22Rv1 (cell line): ENCODE measurements at regions not wholly inside any gene's neighbourhood (a gene's known extent, or its start where the extent isn't known, plus 50 kb on each side); places are given as distances from the start of the nearest gene placed in this dataset.

ENCODE experiments used
- H3K27ac ChIP-seq: fragments of 450-650 bp; 2 replicates; pipeline ENCODE4 v1.5.1; 2017
- ZFX ChIP-seq: fragments of 450-650 bp; IDR thresholded peaks from 2 replicates; pipeline ENCODE4 v1.6.1; 2017; ENCODE audit warnings: antibody characterized with exemption, borderline replicate concordance
- TF ChIP-seq, protein P1 (sequence below): fragments of 450-650 bp; IDR thresholded peaks from 2 replicates; pipeline ENCODE4 v1.5.1; 2017; ENCODE audit warnings: mild to moderate bottlenecking

DNA sequence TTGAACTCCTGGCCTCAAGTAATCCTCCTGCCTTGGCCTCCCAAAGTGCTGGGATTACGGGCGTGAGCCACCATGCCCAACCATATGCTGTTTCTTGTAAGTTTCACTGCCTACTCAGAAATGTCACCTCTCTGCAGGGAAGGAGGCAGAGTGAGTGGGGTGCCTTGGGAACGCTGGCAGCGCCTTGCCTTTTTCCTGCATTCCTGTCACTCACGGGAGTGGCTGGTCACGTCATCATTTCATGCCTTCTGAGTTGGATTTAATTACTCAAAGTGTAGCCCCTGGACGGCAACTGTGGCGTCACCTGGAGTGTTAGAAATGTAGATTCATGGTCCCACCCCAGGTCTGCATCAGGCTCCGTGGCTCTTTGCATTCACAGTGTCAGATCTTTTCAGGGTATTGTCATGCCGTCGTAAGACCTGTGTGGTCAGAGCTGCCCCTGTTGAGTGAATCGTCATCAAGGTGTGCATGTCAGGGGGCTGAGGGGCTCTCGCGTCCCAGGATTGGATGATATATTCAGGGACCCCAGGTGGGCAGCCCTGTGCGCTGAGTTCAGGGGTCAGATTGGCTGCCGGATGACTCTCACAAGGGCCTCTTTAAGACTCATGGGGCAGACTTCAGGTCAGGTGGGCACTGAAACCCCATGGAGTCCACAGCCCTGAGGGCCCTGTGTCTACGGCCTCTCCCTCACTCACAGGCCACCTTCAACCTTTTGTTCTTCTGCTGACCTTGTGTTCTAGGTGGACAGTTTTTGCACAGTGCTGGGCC, 65.9 kb upstream of the KLHL25 start:
- TF ChIP-seq ZFX = no peak
- TF ChIP-seq, protein P1, sequence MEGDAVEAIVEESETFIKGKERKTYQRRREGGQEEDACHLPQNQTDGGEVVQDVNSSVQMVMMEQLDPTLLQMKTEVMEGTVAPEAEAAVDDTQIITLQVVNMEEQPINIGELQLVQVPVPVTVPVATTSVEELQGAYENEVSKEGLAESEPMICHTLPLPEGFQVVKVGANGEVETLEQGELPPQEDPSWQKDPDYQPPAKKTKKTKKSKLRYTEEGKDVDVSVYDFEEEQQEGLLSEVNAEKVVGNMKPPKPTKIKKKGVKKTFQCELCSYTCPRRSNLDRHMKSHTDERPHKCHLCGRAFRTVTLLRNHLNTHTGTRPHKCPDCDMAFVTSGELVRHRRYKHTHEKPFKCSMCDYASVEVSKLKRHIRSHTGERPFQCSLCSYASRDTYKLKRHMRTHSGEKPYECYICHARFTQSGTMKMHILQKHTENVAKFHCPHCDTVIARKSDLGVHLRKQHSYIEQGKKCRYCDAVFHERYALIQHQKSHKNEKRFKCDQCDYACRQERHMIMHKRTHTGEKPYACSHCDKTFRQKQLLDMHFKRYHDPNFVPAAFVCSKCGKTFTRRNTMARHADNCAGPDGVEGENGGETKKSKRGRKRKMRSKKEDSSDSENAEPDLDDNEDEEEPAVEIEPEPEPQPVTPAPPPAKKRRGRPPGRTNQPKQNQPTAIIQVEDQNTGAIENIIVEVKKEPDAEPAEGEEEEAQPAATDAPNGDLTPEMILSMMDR = no peak
- no peak overlapping the region for H3K27ac ChIP-seq

- TF ChIP-seq, protein P1 = peak; percentile 82
- TF ChIP-seq ZFX = no peak
- no peak overlapping the region for H3K27ac ChIP-seq
Observed at GRCh38 chr15:85865070-85865684, 70.5 kb upstream of the KLHL25 start.

DNA sequence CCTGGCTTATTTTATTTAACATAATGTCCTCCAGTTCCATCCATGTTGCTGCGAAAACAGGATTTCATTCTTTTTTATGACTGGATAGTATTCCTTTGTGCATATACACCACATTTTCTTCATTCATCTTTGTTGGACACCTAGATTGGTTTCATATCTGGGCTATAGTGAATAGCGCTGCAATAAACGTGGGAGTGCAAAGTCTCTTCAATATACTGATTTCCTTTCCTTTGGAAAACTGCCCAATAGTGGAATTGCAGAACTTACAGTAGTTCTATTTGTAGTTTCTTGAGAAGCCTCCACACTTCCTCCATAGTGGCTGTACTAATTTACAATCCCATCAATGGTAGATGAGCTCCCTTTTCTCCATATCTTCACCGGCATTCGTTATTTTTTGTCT, 72.5 kb upstream of the KLHL25 start:
- no peak overlapping the region for H3K27ac ChIP-seq

GRCh38 chr15:85869124-85869523, 74.4 kb upstream of the KLHL25 start:
- no peak for TF ChIP-seq ZFX
- no peak overlapping the region for H3K27ac ChIP-seq

More for the DNA sequence above, 72.5 kb upstream of the KLHL25 start:
- TF ChIP-seq, protein P1 = no peak
- no peak for TF ChIP-seq ZFX

DNA sequence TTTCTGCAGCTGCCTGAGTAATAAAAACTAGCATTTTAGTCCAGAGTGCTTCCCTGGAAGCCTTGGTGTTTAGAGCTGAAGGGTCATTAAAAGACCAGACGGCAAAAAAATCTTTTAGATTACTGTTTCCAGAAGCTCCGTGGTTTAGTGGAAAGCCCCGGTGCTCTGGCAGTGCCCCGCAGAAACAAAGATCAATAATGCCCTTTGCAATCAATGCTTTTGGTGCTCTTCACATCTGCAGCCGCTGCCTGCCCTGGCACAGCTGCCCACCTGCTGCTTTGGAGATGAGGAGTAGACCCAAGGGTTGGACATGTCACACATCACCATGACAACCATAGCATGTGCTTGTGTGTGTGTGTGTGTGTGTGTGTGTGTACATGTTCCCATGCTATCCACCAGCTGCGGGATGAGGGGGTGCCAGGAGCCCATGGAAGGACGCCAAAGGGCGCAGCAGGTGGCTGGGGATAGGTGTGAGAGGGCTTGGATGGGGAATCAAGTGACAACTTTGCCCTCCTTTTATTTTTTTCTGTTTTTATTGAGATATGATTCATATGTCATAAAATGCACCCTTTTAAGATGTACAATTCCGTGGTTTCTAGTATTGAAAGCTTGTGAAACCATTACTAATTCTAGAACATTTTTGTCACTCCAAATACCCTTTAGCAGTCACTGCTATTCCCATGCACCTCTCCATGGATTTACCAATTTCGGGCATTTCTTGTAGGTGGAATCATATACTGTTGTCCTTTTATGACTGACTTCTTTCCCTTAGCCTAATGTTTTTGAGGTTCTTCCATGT, 75.7 kb upstream of the KLHL25 start:
- H3K27ac ChIP-seq = no peak overlapping the region
- TF ChIP-seq, protein P1 = no peak
- TF ChIP-seq ZFX = no peak

DNA sequence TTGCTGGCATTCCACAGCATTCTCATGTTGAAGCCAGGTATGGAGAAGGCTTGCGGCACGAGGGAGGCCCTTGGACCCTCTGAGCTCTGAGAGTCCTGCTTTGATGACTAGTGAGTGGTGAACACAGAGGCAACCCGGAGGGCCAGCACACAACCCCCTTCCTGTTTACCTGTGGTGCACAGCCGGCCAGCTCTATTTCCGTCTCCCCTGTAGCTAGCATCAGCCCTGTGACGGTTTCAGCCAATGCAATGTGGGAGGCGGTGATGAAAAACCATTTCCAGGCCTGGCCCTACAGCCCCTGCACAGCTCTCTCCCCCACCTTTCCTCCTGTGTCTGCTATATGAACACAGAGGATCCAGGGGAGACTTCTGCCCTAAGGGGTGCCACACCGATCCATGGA, 76.8 kb upstream of the KLHL25 start:
- no peak overlapping the region for H3K27ac ChIP-seq
- no peak for TF ChIP-seq ZFX
- TF ChIP-seq, protein P1 = no peak

DNA sequence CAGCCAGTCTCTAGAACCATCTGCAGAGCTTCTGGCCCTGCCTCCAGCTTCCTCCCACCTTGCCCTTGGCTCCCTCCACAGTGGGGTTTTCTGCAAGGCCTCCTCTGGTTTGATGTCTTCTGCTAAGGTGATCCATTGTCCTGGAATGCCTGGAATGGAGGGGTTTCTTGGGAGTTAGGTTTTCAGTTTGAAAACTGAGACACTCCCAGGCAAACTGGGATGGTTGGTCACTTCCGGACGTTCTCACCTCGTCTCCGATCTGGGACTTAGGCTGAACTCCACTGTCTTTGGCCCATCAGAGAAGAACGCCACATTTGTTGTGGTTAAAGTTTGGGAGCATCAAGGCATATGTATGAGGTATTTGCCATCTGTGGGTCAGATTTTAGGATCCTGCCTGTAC, 77.4 kb upstream of the KLHL25 start:
- TF ChIP-seq, protein P1 = no peak
- no peak for TF ChIP-seq ZFX
- no peak overlapping the region for H3K27ac ChIP-seq
